HG03378 (cell line): ENCODE measurements at regions not wholly inside any gene's neighbourhood (a gene's known extent, or its start where the extent isn't known, plus 50 kb on each side); places are given as distances from the start of the nearest gene placed in this dataset.

ENCODE experiments used
- ATAC-seq: cut with Tn5 transposase; IDR thresholded peaks from one replicate; pipeline ENCODE4 v1.9.1; 2021; ENCODE audit warnings: mild to moderate bottlenecking, moderate library complexity; ENCODE audit not compliant: unreplicated experiment

DNA sequence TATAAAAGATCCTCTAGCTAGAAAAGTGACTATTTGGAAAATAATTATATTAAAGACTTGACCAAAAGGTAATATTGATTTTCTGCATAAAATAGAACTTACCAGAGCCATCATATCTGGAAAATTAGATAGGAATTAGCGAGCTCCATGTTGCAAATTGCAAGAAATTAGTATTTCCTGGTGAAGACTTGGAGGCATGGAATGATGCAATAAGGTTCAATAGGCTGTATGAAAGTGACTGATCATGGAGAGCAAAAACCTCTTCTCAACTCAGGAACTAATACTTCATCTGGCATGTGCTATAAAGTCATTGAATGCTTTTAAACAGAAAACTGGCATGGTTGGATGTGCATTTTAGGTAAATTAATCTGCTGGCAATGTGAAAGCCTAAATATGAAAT is 66.3 kb upstream of the UFM1 start:
- no peak for ATAC-seq

GRCh38 chr13:38265132-38265497 is 84.5 kb upstream of the UFM1 start:
- ATAC-seq, result no peak

DNA sequence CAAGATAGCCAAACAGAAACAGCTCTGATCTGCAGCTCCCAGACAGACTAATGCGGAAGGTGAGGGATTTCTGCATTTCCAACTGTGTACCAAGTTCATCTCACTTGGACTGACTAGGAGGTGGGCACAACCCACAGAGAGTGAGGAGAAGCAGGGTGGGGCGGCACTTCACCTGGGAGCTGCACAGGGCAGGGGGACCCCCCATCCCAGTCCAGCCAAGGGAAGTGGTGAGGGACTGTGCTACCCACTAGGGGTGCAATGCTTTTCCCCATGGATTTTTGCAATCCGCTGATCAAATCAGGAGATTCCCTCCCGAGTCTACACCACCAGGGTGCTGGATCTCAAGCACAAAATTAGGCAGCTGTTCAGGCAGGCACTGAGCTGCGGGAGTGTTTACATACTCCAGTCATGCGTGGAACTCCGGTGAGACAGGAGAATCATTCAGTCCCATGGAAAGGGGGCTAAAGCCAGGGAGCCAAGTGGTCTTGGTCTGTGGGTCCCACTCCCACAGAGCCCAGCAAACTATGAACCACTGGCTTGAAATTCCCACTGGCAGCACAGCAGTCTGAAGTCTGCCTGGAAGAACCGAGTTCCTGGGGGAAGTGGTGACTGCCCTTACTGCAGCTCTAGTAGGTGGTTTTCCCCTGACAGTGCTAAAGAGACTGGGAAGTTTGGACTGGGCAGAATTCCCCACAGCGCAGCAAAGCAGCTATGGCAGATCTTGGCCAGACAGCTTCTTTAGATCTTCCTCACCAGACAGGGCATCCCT is 85.1 kb upstream of the UFM1 start:
- no peak for ATAC-seq

DNA sequence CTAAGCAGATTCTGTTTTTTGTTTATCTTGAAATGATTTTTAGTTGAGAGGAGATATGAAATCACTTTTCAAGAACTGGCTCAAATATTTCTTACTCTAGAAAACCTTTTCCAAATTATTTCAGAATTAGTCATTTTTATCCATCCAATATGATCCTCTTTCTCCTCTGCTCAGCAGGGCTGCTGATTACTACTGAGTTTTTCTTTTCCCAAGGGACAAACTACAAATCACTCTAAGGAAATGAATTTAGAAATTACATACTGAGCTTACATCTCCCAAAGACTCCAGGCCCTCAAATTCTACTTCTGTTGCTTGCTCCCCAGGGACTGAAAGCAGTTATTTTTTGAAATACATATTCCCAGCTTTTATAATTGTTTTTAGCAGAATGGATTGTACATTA is 87.4 kb upstream of the UFM1 start:
- ATAC-seq, result no peak

DNA sequence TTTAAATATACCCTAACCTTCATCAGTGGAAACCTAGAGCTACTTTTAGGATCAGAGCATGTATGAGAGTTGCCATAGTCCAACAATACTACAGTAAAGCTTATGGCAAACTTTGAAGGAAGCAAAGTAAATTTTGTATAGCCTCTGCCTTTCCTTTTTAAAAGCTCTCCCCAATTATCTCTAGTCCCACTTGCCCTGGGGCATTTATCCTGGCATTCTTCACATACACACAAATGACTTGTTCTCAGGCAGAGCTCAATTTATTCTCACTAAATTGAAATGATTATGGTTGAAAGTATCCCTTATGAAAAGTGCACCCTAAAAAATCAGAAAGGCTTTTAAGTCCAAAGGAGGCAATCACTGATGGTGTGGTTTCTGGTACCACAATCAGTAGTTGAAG is 94.1 kb upstream of the UFM1 start:
- no peak for ATAC-seq

- no peak for ATAC-seq
Observed at GRCh38 chr13:38239874-38240273, 109.8 kb upstream of the UFM1 start.

DNA sequence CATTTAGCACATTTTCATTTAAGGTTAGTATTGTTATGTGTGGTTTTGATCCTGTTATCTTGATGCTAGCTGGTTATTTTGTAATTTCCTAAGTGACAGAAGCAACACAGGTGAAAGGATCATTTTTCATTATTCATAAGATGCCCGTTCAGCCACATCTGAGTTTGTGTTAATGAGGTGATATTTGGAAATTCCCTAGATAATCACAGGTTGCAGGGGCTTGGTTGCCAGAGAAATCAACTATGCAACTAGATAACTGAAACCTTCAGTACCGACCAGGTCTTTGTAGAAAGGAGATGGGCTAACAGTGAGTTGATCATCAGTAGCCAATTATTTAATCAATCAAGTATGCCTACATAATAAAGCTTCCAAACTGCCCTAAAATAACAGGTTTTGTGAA is 121.3 kb upstream of the UFM1 start:
- no peak for ATAC-seq

DNA sequence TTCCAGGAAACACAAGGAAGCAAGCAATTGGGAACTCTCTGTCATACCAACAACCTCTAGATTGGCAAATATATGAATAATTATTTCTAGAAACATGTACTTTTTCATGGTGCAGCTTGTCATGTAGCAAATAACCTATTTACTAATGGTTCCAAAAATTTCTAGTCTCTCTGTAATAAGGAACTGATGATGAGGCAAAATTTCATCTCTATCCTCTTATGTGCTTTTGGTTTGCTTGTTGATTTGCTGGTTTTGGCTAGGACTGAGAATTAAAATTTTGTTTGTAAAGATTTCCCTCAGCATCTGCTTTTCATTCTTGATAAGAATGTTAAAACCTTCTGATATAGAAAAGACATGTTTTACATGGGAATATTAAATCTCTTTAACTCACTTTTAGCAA is 123.2 kb upstream of the UFM1 start:
- ATAC-seq, result no peak

DNA sequence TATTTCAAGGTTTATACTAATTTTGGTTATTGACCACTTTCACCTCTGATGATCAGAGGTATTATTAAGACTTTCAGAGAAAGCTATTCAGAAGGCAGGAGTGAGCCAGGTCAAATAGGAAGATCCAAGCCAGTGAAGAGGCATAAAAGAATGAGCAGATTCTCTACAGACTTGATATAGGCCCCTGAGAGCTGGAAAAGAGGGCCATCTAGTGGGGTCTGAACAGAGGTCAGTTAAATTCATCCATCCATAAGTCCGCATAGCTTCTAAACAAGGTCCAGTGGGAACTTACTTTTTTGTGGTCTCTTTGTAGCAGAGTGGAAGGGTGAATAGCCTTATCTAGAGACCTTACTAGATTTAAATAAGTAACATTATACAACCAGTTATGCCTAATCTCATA is 126.6 kb upstream of the UFM1 start:
- no peak for ATAC-seq

- ATAC-seq, result peak; percentile 75
Observed at GRCh38 chr13:38221120-38221519, 128.5 kb upstream of the UFM1 start.

- no peak for ATAC-seq
Observed at GRCh38 chr13:38216181-38216580, 133.5 kb upstream of the UFM1 start.

DNA sequence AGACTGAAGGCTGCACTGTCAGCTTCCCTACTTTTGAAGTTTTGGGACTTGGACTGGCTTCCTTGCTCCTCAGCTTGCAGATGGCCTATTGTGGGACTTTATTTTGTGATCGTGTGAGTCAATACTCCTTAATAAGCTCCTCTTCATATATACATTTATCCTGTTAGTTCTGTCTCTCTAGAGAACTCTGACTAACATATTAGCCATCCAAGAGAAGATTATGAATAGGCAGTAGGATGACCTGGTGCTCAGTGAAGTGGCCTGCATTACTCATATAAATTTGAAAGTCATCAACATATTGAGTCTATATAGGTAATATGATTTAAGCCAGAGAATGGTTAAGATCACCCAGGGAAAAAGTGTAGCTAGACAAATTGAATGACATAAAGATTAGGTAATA is 136.3 kb upstream of the UFM1 start:
- no peak for ATAC-seq

DNA sequence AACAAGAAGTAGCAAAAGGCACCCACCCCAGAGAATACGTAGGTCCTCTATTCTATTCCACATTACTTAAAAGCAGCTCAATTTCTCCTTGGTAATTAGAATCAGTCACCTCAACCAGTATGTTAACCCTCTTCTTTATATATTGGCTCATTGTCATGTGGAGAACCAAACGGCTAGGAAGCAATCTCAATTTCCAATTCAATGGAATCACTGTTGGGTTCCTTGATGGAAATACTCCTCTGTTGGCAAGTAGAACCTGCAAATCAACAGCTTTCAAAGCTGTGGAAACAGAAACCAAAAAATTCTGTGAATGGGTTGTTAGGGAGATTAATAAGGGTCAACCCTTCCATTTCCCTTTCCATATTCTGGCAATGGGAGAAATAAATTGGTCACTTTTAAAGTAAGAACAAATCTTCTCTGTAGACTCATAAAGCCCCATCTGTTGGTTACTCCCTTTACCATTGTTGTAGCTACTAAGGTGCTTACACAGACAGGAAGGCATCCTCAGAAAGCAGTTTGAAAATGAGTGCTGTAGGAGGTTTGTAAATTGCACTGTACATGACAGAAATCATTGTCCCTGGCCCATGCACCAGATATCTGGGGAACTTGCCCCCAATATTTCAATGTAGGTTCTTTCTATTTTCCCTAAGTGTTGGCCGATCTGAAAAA is 138.6 kb upstream of the UFM1 start:
- ATAC-seq, result no peak

DNA sequence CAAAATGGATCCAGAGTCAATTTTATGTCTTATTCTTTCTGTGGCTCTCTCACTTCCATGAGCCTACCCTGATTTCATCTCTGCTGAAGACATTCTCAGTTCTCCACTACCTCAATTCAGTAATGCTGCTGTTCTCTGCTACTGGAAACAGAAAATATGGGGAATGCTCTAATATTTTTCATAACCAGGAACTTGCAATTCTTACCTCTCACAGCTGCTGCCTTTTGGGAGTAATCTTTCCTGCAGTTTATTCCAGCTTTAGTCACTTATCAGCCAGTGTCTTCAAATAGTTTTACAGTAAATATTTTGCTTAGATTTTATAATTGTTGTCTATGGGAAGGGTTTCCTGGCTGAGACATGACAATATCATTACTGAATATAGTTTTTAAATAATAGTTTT is 145.1 kb upstream of the UFM1 start:
- ATAC-seq, result no peak

GRCh38 chr13:38202740-38203139 is 146.9 kb upstream of the UFM1 start:
- no peak for ATAC-seq

GRCh38 chr13:38191016-38191415 is 158.6 kb upstream of the UFM1 start:
- no peak for ATAC-seq

- peak; percentile 70 for ATAC-seq
Observed at GRCh38 chr13:38180670-38181069, 169.0 kb upstream of the UFM1 start.

DNA sequence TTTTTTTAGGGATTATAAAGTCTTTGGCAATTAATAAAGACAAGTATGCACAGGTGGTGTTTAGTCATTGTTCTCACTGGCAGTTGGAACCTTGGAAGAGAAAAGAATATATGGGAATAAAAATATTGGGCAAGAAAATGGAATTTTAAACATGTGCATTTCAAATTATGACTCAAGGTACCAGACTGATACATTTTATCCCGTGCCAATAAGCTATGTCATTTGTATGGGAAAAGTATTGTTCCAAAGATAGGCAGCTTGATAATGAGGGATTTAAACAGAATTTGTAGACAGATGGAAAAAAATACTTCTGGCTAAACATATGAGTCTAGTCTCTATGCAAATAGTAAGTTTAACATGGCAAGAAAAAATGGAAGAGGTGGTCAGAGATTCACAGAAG is 169.5 kb upstream of the UFM1 start:
- no peak for ATAC-seq

DNA sequence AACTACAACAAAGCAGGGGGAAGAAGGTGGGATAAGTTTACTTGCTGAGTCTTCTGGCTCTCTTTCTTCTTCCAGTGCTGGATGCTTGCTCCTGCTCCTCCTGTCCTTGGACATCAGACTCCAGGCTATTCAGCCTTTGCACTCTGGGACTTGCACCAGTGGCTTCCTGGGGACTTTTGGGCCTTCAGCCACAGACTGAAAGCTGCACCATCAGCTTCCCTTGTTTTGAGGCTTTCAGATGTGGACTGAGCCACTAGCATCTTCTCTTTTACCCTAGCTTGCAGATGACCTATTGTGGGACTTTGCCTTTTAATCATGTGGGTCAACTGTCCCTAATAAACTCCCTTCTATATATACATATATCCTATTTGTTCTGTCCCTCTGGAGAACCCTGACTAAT is 173.0 kb upstream of the UFM1 start:
- no peak for ATAC-seq

- no peak for ATAC-seq
Observed at GRCh38 chr13:38173403-38173802, 176.2 kb upstream of the UFM1 start.

GRCh38 chr13:38167164-38167822 is 182.4 kb upstream of the UFM1 start:
- peak; percentile 98 for ATAC-seq

DNA sequence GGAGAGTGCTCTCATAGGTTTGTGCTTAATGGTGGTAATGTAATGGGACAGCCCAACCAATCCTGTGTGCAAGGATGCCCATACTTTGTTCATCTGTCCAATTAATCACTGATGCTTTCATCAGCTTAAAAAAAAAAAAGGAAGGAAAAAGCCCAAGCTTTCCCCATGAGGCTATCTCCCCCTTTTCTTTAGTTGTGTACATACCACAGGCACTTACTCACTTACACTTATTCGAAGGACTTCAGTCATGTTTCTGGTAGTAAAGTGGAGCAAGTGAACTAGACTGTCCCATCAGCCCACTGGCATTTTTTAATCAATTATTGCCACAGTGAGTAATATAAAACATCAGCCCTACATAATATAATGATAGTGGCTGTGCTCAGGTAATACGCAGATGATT is 183.5 kb upstream of the UFM1 start:
- ATAC-seq, result no peak
